Panc1 (cell line): ENCODE measurements at regions not wholly inside any gene's neighbourhood (a gene's known extent, or its start where the extent isn't known, plus 50 kb on each side); places are given as distances from the start of the nearest gene placed in this dataset.

Source experiments
- ATAC-seq: fragments of 200-7000 bp; cut with Tn5 transposase; 2 replicates; pipeline ENCODE4 v1.9.1; 2020; ENCODE audit warnings: mild to moderate bottlenecking, moderate library complexity
- BruUV-seq: library from RNA; stranded (reverse); fragments of 400-500 nt; replicated peaks from 2 replicates; lab custom pipeline; 2021; lab: Mats Ljungman, UMichigan
- CTCF ChIA-PET: fragments of 300-600 bp; sonication (Branson Sonifier 250); formaldehyde crosslinking; loops from one replicate; lab custom pipeline; 2022; ENCODE audit warnings: antibody characterized with exemption; lab: Charles Lee
- POLR2A ChIA-PET: fragments of 300-600 bp; sonication (Branson Sonifier 250); formaldehyde crosslinking; loops from one replicate; lab custom pipeline; 2022; ENCODE audit warnings: antibody characterized with exemption; lab: Charles Lee
- DNase-seq: peaks from one replicate; pipeline ENCODE4 v3.0.0-alpha.2; 2010; ENCODE audit warnings: low read depth, low spot score
- H3K27ac ChIP-seq: 2 replicates; pipeline ENCODE4 v1.5.1; 2011; ENCODE audit warnings: mild to moderate bottlenecking, low read length, inconsistent platforms
- H3K27me3 ChIP-seq: fragments of 200-500 bp; sonication (Bioruptor generic); 2 replicates; pipeline ENCODE4 v1.6.0; 2014; ENCODE audit warnings: low read length, inconsistent platforms; ENCODE audit not compliant: control insufficient read depth, insufficient read depth
- H3K36me3 ChIP-seq: fragments of 200-500 bp; sonication (Bioruptor generic); 2 replicates; pipeline ENCODE4 v1.5.1; 2014; ENCODE audit warnings: inconsistent platforms, mild to moderate bottlenecking, low read length, moderate library complexity; ENCODE audit not compliant: control insufficient read depth, insufficient read depth
- H3K4me1 ChIP-seq: 2 replicates; pipeline ENCODE4 v1.5.1; 2011; ENCODE audit warnings: inconsistent platforms, mild to moderate bottlenecking, low read length, moderate library complexity; ENCODE audit not compliant: control insufficient read depth, insufficient read depth
- H3K4me3 ChIP-seq, 2 experiments: 2 replicates each; pipeline ENCODE4 v1.5.1; 2011 to 2012; ENCODE audit warnings: low read depth in 2 of 2, low read length in 2 of 2, mild to moderate bottlenecking in 2 of 2, inconsistent platforms in 1 of 2, moderate library complexity in 1 of 2
- H3K9me3 ChIP-seq: fragments of 200-500 bp; sonication (Bioruptor generic); 2 replicates; pipeline ENCODE4 v1.5.1; 2014; ENCODE audit warnings: low read depth, mild to moderate bottlenecking, inconsistent platforms, low read length, moderate library complexity; ENCODE audit not compliant: control insufficient read depth, insufficient read depth
- CTCF ChIP-seq: fragments of 450-650 bp; IDR thresholded peaks from 2 replicates; pipeline ENCODE4 v1.5.1; 2017; ENCODE audit warnings: mild to moderate bottlenecking
- POLR2AphosphoS5 ChIP-seq: IDR thresholded peaks from 2 replicates; pipeline ENCODE4 v1.6.1; 2012; ENCODE audit warnings: mild to moderate bottlenecking, low read depth, low read length, moderate library complexity
- REST ChIP-seq, 2 experiments: IDR thresholded peaks; 2 replicates each; pipeline ENCODE4 v1.6.1; 2011 to 2012; ENCODE audit warnings: low read depth in 2 of 2, control low read depth in 1 of 2, low read length in 1 of 2, mild to moderate bottlenecking in 1 of 2, moderate library complexity in 1 of 2; ENCODE audit not compliant: insufficient read depth in 1 of 2
- SIN3A ChIP-seq: IDR thresholded peaks from 2 replicates; pipeline ENCODE4 v1.6.1; 2012; ENCODE audit warnings: low read depth, mild to moderate bottlenecking, low read length, moderate library complexity, borderline replicate concordance; ENCODE audit not compliant: insufficient read depth
- TCF7L2 ChIP-seq: IDR thresholded peaks from 2 replicates; pipeline ENCODE4 v1.6.1; 2011; ENCODE audit warnings: mild to moderate bottlenecking, low read depth, low read length, inconsistent platforms
- in situ Hi-C: cut with HindIII; loops from 2 replicates; pipeline ENCODE4 v1.10.0; 2016; ENCODE audit warnings: low sequenced_read_pairs, low pct_unique_long_range_greater_than_20kb
- intact Hi-C: fragments of 100-400 bp; cut with micrococcal nuclease; formaldehyde crosslinking; loops from one replicate; pipeline ENCODE4 v1.10.0; 2022; ENCODE audit not compliant: unreplicated experiment

DNA sequence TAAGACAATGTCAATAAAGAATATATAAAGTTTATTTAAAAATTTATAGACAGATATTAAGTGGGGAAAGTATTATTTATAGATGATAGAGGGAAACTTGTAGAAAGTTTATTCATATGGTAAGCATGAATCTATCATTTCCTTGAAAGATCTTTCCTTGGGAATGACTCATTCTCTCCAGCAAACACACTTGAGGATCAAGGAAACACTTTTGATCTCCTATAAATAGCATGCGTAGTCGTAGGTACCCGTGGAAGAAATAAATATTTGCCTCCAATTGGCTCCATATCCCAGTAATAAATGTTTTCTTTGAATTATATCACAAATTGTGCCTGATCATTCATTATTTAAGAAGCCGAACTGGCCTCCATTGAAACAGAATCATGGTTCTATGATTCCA, 483.4 kb downstream of the RNF144A start:
- no TSS peak for BruUV-seq
- ChIA-PET CTCF (no interaction called here), POLR2A (no interaction called here)
- no peaks in the 10 kb centered on the region for H3K27me3 ChIP-seq
- DNase-seq = no peak
- no peaks in the 10 kb centered on the region for H3K4me1 ChIP-seq
- H3K36me3 ChIP-seq = no peaks in the 10 kb centered on the region
- no peak overlapping the region for H3K4me3 ChIP-seq
- no peak for ATAC-seq
- intact Hi-C loops = no loop called here
- in situ Hi-C loops = no loop called here
- TF ChIP-seq TCF7L2 = no peak
- TF ChIP-seq SIN3A = no peak
- TF ChIP-seq POLR2AphosphoS5 = no peak
- TF ChIP-seq REST (IDR thresholded peaks at IDR 0.05; ENCODE audit: insufficient read depth in 1 of 2, low read depth in 2 of 2, low read length in 1 of 2) = no peak
- TF ChIP-seq CTCF = no peak
- no peaks in the 10 kb centered on the region for H3K9me3 ChIP-seq
- H3K27ac ChIP-seq = no peak overlapping the region

DNA sequence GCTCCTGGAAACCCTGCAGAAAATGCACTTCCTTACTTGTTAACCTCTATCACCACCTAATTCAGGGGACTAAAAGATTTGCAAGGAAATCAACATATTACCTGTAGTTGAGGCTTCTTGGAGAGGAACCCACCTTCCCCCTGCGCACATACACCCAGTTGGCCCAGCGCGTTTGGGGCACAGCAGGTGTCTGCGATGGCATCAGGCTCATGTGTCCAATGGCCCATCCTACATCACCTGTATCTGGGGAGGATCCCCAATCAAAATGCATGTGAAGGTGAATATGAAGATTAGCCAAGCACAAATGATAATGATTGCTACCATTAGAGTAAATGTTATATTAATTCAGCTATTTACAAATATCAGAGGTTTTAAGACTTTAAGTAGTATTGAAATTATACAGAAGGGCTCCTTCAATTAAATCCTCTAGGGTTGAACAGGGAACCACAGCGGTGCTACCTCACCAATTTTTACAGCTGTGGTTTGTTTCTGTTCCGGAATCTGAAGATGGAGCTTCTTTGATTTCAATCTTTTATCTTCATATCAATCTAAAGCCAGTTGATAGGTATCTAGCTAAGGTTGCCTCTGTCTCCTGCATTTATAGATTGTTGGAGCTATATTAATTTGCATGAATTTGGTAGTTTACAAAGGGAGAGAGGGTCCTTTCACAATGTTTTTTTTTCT, 486.0 kb downstream of the RNF144A start:
- no peaks in the 10 kb centered on the region for H3K9me3 ChIP-seq
- TF ChIP-seq SIN3A (no peak), POLR2AphosphoS5 (no peak), REST (IDR thresholded peaks at IDR 0.05; ENCODE audit: insufficient read depth in 1 of 2, low read depth in 2 of 2, low read length in 1 of 2) (no peak), TCF7L2 (no peak), CTCF (no peak)
- in situ Hi-C loops = no loop called here
- ATAC-seq (no peak), DNase-seq (no peak)
- ChIA-PET POLR2A (no interaction called here), CTCF (no interaction called here)
- no peaks in the 10 kb centered on the region for H3K36me3 ChIP-seq
- BruUV-seq = no TSS peak
- H3K27ac ChIP-seq = no peak overlapping the region
- intact Hi-C loops = no loop called here
- no peaks in the 10 kb centered on the region for H3K4me1 ChIP-seq
- no peaks in the 10 kb centered on the region for H3K27me3 ChIP-seq
- H3K4me3 ChIP-seq = no peak overlapping the region
